TTC549 (cell line): ENCODE measurements at regions not wholly inside any gene's neighbourhood (a gene's known extent, or its start where the extent isn't known, plus 50 kb on each side); places are given as distances from the start of the nearest gene placed in this dataset.

Source experiments
- FAIRE-seq: peaks from 2 replicates; lab custom pipeline; 2012; peaks lifted over from hg19 to GRCh38; lab: Jason Lieb, UNC

- no peak for FAIRE-seq
Observed at GRCh38 chr1:60425528-60425927, 352.0 kb upstream of the C1orf87 start.

- FAIRE-seq = no peak
Observed at GRCh38 chr1:60423146-60423780, 349.7 kb upstream of the C1orf87 start.

DNA sequence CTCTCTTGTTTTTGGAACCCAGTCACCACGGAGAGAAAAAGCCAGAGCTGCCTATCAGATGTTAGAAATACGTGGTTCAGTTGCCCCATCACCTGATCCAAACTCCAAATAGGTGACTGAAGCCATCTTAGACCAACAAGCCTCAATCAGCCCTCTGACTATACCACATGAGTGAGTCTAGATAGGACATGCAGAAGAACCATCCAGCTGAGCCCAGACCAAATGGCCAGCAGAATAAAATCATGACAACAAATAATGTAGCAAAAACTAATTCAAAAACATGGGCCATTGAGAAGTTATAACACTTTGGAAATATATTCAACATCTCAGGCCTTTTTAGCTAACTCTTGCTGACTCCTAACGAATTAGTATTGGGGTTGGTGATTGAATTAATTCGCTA lies 348.4 kb upstream of the C1orf87 start:
- no peak for FAIRE-seq

GRCh38 chr1:60419023-60419422 lies 345.5 kb upstream of the C1orf87 start:
- FAIRE-seq = no peak

- no peak for FAIRE-seq
Observed at GRCh38 chr1:60415696-60416095, 342.1 kb upstream of the C1orf87 start.

- FAIRE-seq = no peak
Observed at GRCh38 chr1:60413091-60413490, 339.5 kb upstream of the C1orf87 start.

DNA sequence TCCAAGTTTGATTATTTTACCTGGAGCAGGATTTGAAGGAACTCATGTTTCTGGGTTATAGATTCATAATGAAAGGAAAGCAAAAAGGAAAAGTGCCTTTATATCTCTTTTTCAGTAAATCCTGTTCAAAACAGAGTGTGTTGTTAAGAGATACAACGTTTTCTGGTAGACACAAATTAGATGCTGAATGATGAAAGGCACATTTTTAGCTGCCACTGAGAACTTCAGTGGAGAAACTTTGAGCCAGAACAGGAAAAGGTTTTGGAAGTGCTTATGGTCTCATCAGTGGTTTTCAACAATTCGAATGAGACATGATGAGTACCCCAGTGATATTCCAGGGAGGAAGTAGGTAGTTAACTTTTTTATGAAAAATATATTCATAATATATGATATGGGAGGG lies 338.0 kb upstream of the C1orf87 start:
- no peak for FAIRE-seq

- no peak for FAIRE-seq
Observed at GRCh38 chr1:60402816-60403215, 329.2 kb upstream of the C1orf87 start.

DNA sequence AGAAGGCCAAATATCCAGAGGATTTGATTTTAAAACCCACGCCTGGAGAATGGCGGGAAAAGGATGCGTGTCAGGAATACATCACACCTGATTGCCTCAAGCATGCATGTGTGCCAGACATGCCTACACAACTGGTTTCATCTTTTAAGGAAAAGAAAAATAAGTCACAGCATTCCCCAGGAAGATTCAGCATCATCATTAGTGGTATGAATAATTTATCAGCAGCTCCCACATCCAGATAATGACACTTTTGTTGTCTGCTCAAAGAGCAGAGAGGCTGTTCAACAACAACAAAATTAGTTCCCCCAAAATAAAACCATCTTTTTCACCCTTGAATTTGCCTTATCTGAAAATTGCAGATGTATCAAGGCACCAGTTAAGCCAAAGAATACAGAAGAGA lies 328.6 kb upstream of the C1orf87 start:
- no peak for FAIRE-seq

- FAIRE-seq = no peak
Observed at GRCh38 chr1:60394436-60394835, 320.9 kb upstream of the C1orf87 start.

GRCh38 chr1:60390593-60391282 lies 317.2 kb upstream of the C1orf87 start:
- no peak for FAIRE-seq

DNA sequence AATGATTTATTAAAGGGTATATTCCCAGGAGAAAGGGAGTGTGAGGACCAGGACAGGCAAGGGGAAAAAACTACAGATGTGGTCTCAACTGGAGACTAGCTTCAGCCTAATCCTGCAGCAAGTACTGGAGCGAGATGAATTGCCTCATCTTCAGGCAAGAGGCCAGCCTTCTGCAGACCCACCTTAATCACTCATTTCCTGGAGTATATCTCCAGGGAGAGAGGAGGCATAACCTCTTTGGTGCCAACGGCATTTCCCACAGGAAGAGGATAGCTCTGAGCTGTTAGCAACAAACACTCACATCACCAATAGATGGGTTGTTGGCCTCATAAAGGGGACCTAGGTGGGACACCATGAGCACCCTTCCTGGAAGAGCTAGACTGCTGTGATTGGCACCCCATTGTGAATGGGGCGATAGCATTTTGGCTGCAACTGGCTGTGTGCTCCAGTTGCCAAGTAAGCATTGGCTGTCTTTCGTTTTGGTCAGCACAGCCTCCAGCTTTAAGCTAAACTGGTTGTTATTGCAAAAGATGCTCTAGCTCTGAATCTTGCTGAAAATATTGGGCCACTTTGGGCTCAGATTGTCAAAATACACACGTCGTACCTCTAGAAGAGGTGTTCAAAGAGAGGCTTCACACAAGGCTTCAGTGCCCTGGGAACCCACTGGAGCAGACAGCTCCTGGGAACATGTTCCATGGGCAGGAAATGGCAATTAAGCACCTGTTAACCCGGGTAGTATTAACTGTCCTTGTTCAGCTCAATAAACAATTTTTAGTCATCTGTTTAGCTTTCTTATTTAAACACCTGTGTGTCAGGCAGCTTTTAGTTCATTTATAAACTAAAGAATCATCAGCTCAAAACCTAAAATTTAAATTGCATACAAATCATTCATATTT lies 314.8 kb upstream of the C1orf87 start:
- no peak for FAIRE-seq

GRCh38 chr1:60387175-60387574 lies 313.6 kb upstream of the C1orf87 start:
- FAIRE-seq = no peak

GRCh38 chr1:60386249-60386648 lies 312.7 kb upstream of the C1orf87 start:
- no peak for FAIRE-seq

- FAIRE-seq = no peak
Observed at GRCh38 chr1:60376196-60376595, 302.6 kb upstream of the C1orf87 start.

- FAIRE-seq = no peak
Observed at GRCh38 chr1:60374537-60374936, 301.0 kb upstream of the C1orf87 start.

- FAIRE-seq = no peak
Observed at GRCh38 chr1:60367532-60367931, 294.0 kb upstream of the C1orf87 start.

DNA sequence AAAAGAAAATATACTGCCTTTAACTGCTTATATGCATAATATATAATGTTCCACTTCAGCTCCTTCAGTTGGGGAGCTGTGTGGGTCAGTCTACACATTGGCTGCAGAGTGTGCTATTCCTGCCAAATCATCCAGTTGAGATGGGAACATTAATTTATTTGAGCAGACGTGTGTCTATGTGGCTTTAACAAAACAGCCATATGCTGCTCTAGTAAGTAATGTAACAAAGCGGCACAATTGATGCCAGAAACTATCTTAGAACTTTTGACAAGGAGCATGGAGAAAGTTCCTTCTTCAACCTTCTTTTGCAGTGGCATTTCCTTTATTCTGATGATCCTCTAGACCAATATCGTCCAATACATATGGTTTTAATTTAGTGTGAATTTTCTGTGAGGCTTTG lies 285.9 kb upstream of the C1orf87 start:
- FAIRE-seq = no peak

GRCh38 chr1:60350531-60350930 lies 277.0 kb upstream of the C1orf87 start:
- FAIRE-seq = no peak

DNA sequence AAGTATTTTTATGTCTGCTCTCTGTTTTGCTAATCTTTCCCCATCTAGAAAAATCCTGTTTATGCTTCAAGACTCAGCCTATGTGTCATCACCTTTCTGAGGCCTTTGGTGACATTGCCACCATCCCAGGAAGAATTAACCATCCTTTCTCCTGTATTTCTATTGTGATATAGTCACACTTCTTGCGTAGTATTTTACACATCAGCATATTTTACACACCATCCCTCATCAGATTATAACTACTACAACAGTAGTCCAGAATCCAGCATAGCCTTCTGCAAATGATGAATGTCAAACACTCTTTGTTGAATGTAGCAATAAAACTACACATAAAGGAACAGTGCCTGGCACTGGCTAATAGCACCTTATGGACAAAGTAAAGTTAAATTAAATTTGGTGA lies 275.3 kb upstream of the C1orf87 start:
- no peak for FAIRE-seq

- no peak for FAIRE-seq
Observed at GRCh38 chr1:60345621-60346020, 272.1 kb upstream of the C1orf87 start.

DNA sequence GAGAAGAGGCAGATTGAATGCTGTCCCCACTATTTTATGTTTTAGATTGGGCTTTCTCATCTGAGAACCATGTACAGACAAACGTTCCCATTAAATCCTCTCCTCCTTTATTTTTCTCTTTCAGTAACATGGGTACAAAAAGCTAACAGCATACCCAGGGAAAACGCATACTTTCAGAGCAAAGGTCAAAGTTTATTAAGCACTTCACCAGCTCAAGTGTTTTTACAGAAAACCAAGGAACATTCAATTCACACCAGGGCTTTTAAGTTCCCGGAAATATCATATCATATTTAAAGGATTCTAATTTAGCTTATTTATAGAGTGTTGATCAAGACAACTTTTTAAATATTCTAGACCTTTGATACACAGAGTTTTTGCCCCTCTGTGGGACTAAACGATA lies 271.5 kb upstream of the C1orf87 start:
- FAIRE-seq = no peak

GRCh38 chr1:60343736-60344135 lies 270.2 kb upstream of the C1orf87 start:
- FAIRE-seq = no peak
